HG03097 (cell line): ENCODE measurements at regions not wholly inside any gene's neighbourhood (a gene's known extent, or its start where the extent isn't known, plus 50 kb on each side); places are given as distances from the start of the nearest gene placed in this dataset.

ENCODE experiments used
- ATAC-seq: cut with Tn5 transposase; IDR thresholded peaks from one replicate; pipeline ENCODE4 v1.9.1; 2021; ENCODE audit not compliant: unreplicated experiment, low FRiP score

DNA sequence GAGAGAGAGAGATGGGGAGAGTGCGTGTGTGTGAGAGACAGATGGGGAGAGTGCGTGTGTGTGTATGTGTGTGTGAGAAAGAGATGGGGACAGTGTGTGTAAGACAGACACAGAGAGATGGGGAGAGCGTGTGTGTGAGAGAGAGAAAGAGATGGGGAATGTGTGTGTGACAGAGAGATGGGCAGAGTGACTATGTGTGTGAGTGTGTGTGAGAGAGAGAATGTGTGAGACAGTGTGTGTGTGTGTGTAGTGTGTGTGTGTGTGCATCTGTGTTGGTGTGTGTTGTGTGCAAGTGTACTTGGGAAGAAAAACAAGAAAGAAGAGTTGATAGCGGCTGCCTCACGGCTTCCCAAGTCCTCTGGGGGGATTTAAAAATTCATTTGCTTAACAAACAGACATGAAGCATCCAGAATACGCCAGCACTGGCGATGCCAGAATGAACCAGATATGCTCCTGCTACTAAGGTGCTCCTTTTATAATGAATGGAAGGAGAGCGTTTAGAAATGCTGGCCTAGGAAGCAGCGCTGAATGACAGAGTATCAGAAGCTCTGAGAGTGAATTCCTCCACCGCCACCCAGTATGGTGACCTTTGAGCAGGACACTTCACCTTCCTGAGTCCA, 186.1 kb upstream of the TSC22D2 start:
- no peak for ATAC-seq

DNA sequence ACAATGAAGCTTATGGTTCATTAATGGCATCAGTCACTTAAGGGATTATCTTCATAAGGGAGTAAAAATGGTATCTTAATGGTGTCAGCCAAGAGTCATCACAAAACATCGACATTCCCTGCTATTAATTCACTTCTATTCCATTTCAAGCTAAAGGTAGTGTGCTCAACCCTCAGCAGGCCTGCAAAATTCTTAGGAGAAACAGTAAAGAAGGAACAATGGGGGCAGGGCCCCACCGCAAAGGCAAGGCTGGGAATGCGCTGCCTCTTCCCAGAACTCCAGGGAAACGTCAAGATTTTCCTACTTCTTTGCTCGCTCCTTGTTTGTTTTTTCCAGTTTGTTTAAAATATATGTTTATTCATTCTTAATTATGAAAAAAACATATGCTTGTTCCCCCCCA, 187.3 kb upstream of the TSC22D2 start:
- ATAC-seq: no peak

DNA sequence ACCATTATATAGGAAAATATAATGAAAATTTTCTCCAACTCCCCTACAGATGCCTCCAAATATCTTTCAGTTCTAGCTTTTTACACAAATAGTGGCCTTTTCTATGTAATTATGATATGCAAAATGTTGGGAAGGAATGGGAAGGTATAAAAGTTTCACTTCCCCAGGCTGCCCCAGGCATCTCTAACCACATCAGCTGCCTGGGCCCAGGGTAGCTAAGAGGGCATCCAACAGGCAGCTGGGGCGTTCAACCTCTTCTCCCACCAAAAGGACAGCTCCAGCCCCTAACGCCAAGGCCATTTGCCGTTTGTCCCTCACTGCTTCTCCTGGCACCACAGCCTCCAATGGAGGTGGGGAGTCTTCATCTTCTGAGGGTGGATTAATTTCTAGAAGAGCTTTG, 188.1 kb upstream of the TSC22D2 start:
- ATAC-seq: no peak

DNA sequence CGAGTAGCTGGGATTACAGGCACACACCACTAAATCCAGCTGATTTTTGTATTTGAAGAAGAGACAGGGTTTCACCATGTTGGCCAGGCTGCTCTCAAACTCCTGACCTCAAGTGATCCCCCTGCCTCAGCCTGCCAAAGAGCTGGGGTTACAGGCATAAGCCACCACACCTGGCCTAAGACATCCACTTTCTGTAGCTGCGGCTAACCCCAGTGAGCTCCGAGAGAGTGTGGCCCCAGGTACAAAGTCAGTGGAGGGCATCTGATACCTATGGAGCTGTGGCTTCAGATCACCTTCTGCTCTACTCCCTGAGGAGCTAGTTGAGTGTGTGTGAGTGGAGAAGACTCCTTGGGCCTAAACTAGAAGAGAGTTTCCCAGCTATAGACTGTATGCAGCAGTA, 189.3 kb upstream of the TSC22D2 start:
- no peak for ATAC-seq

DNA sequence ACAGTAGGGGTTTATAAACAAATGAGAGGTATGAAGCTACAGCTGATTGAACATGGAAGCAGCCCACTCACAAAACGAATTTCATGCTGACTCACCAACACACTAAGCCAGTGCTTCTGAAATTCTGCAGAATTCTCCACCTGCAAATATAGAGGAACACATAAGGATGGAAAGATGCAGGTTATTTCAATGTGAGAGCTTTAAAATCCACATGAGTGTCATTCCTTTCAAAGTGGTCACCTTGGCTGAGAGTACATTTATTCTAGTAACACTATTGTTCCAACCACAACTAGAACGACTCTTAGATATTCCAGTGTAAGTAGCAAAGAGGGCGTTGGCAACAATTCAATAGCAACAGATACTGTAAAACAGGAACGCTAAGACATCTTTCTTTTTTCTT, 189.9 kb upstream of the TSC22D2 start:
- no peak for ATAC-seq

DNA sequence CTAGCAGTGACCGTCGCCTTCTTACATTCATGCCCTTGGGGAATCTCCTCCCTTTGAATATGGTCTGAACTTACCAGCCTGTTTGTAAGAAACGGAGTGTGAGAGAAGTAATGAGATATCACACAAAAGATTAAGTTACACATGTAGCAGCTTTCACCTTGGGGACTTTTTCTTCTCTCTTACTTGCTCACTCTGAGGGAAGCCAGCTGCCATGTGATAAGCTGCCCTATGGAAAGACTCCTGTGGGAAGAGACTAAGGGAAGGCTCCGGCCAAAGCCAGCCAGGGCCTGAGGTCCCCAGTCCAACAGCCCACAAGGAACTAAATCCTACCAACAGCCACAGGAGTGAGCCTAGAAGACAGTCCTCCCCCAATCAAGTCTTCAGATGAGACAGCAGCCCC, 190.4 kb upstream of the TSC22D2 start:
- no peak for ATAC-seq

DNA sequence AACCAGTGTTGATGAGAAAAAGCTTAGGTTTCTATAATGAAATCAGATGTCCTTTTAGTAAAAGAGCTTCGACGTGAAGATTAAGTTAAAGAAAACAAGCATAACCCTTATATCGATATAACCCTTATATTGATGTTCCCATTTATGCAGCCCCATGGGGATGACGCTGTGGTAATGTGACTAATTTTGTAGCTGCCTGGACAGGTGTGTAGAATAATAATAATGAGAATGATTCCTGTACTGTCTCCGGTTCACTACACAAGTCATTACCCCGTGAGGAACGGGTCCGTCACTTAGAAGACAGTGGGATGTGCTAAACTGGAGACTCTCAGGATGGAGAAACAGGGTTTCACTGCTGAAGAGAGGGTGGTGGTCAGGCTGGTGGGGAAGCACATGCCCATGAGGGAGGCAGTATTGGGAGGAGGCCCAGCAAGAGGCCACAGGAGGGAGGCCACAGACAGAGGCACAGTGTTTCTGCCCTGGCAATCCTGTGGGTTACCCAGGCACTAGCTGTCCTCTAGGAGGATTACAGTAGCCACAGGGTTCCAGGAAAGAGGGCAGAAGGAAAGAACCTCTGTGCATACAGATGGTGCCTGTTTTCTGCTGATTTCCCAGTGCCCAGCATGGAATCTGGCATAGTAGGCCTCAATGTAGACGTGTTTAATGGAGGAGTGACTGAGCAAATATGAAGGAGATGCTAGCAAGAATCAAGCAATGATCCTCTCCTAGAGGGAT, 191.1 kb upstream of the TSC22D2 start:
- ATAC-seq: no peak

DNA sequence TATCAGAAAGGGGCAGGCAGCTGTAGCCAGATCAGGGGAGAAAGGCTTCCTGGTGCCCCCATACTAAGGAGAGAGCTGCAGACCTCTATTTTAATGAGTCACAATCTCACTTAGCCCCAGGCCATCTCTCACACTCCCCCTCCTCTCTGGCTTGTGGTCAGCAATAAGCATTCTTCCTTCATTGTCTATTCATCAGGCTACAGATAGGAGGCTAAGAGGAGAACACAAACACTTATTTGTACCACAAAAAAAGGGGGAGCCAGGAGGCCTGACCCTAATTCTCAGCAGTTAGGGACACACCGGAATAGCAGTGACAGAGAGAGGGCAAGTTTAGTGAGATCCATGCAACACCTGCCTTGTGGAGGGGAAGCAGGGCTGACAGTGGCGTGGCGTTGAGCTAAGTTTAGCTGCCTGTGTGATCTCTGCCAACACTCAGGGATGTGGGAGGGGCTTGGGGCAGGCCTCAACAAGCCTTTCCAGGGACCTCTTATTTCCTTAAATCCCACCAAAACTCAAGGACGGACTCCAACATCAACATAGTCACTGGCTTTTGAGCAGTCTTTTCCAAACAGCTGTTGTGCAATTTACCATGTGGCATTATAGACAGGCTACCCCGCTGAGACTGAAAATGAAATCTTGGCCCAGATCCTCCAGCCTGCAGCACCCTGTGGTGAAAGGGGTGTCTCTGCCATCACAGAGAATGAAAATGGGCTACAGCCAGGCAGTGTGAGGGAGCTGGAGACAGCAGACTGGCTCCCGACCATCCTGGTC, 191.9 kb upstream of the TSC22D2 start:
- ATAC-seq: no peak

DNA sequence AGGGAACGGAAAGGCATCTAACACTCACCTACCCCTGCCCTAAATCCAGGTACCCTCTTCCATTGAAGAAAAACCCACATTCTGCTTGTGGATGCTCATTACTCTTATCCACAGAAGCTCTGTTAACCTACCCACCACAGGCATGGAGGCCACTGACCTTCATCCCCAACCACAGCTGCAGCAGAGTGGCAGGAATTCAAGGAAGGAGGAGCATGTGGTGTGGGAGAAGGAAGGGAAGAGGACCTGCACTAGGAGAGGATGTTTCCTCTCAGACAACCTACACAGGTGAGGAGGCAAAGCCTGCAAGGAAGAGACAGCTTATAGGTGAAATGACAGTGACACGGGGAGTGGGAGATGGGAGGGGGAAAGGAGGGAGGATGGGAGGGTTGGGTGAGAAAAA, 192.5 kb upstream of the TSC22D2 start:
- no peak for ATAC-seq

DNA sequence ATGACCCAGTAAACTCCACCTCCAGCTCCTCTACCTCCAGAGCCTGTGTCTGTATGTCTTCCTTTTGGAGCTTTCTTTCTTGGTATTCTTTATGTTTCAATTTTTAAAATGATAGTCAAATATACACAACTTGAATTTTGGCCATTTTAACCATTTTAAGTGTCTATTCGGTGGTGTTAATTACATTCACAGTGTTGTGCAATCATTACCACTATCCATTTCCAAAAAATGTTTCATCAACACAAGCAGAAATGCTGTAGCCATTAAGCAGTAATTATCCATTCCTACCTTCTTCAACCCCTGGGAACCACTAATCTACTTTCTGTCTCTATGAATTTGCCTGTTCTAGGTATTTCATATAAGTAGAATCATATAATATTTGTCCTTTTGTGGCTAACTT, 194.5 kb upstream of the TSC22D2 start:
- ATAC-seq: no peak

DNA sequence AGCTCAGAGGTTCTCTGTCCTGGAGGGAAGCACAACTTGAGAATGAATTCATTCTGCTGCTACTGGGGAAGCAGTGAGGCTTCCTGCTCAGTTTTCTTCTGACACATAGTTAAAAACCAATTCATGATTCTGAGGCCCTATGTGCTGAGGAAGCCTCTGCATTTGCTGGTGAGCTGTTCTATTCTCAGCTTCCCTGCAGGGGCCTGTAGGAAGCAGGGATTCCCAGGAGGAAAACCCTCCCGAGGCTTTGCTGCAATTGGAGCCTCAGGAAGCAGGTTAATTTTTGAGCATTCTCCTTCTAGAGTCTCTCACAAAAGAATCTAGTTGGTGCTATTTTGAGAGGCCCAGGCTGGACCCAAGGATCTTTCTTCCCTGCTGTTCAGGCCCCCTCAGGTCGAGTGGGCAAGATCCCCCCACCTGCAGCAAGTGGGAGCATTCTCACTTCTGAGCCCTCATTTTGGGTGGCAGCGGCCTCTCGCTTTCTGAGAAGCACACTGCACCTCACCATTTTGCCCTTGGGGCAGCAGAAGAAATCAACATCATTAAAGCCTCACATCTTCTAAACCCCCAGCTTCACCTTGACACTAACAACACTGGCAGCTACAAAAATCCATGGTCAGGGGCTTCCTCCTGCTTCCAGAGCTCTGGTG, 197.5 kb upstream of the TSC22D2 start:
- ATAC-seq: no peak

DNA sequence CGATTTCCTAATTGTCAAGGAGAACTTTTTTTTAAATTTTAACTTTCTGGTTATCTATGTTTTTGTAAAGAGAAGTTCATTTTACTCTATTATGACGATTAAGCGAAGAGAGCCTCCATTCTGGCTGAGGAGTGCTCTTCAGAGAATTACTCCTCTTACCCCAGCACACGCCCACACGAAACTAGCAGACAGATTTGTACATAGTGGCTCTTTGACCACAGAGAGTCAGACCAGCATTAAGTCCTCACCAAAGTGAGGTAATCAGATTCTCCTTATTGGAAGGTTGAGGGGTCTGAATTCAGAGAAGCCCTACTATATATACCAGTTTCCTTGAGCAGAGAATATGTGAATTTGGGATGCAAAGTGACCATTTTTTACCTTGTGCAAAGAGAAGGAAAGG, 204.8 kb upstream of the TSC22D2 start:
- no peak for ATAC-seq

DNA sequence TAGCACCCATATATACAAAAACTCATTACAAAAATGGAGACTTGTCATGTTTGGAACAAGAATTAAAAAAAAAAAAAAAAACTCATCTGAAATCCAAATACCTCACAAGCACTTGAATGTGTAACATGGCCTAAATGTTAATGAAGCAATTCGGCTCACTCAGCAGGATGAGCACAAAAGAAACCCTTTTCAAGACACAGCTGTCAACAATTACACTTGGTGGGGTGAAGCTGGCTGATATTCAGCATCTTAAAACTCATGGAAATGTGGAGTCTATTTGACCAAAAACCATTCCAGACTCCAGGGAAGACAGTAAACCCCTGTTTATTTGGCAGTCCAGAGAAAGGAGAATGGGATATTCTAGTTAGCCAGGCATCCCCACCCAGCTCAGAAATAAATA, 205.4 kb upstream of the TSC22D2 start:
- no peak for ATAC-seq

DNA sequence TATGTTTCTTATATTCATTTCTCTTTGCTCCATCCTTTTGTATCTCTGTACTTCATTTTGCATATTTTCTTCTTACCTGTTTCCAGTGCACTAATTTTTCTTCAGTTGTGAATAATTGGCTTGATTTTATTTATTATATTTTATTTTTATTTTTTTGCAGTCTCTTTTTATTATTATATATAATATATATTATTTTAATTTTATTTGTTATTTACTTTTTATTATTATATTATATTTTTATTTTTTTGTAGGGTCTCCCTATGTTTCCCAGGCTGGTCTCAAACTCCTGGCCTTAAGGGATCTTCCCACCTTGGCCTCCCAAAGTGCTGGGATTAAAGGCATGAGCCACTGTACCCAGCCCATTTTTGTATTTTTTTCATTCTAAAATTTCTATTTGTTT, 213.1 kb upstream of the TSC22D2 start:
- no peak for ATAC-seq

DNA sequence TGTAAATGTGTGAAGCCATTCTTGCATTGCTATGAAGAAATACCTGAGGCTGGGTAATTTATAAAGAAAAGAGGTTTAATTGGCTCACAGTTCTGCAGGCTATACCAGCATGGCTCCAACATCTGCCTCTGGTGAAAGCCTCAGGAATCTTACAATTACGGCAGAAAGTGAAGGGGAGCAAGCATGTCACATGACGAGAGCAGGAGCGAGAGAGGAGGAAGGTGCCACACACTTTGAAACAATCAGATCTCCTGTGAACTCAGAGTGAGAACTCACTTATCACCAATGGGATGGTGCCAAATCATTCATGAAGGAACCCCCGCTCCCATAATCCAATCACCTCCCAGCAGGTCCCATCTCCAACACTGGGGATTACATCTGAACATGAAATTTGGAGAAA, 213.6 kb upstream of the TSC22D2 start:
- ATAC-seq: no peak

DNA sequence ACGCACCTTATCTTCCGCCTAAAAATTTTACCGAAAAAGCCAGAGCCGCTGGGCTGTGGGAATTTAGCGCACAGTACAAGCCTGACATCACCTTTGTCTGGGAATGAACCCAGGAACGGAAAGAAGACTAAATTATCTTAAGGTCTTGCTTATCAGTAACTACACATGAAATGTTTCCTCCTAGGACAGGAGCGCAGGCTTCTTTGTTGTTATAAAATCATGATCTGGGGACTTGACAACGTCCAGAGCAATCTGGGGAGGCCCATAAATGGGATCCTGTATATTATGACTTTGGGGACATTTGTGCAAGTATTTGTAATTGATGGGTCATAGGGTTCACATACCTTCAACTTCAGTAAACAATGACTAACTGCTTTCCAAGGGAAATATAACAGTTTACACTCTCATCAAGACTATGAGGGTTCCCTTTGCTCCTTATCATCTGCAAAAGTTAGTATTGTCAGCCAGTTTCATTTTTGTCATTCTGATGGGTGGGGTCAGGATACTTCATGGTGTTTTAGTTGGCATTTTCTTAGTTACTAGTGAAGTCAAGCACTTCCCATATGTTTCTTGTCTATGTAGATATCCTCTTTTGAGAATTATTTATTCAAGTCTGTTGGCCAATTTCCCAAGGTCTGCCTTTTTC, 213.9 kb upstream of the PFN2 start:
- ATAC-seq: no peak

DNA sequence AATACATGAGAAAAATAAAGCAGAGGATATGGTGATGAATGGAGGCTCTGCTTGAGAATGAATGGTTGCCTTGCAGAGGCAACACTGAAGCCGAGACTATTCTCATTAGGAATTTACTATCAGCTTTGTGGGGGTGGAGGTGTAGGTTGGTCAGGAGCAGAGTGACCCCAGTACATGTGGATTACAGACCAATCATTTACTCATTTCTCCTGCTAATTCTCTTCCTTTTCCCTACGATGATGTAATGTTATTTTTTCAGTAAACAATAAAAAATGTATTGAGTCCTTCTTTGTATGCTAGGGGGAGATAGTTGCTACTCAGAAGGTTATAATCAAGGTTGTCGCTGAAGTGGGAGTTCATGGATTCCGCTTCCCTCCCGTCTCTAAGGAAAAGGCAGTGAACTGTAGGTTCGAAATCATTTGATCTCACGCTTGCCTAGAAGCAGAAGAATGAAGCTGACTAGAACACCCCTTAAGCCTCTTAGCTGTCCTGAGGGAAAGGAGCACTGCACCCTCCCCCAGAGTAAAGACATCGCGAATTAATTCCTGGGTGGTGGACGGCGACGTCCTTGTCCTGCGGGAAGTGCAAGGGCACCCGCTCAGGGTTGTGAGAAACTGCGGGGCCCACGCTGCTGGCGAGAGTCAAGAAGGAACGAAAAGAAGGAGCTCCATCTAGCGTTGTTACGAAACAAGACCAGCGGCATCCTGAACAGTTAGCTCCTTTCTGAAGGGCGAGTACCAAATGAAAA, 213.2 kb upstream of the PFN2 start:
- ATAC-seq: peak; percentile 71

DNA sequence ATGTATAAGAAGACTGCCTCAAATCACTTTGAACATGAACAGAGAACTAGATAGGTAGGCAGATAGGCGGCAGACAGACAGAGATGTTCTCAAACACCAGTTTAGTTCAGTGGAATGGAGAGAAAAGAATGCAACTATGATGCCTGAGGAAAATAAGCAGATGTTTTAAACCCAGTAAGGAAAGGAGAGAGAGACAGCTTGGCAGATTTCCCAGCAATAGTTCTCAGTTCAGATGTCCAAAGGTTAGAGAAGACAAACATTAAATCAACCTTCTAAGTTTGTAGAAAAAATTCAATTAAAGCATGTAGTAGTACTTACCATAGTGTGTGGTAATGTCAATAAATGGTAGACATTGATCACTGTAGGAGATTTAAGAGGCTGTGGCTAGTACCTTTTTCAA, 209.6 kb upstream of the PFN2 start:
- ATAC-seq: no peak

DNA sequence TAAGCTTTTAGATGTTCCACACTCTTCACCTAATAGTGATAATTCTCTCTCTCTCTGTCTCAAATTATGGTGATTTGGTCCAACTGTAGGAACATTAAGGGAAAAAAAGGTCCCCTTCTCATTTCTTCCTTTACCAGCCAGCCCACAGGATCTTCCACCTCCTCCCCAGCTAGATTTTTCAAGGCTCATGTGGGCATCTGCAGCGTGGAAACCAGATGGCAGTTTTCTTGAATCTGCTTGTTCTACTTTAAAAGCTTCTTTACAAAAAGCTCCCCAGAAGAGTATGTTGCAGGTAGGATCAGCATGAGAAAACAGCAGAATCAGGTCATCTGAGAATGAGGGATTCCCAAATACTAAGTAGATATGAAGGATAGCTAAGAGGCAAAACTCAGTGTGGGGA, 208.6 kb upstream of the PFN2 start:
- ATAC-seq: no peak

DNA sequence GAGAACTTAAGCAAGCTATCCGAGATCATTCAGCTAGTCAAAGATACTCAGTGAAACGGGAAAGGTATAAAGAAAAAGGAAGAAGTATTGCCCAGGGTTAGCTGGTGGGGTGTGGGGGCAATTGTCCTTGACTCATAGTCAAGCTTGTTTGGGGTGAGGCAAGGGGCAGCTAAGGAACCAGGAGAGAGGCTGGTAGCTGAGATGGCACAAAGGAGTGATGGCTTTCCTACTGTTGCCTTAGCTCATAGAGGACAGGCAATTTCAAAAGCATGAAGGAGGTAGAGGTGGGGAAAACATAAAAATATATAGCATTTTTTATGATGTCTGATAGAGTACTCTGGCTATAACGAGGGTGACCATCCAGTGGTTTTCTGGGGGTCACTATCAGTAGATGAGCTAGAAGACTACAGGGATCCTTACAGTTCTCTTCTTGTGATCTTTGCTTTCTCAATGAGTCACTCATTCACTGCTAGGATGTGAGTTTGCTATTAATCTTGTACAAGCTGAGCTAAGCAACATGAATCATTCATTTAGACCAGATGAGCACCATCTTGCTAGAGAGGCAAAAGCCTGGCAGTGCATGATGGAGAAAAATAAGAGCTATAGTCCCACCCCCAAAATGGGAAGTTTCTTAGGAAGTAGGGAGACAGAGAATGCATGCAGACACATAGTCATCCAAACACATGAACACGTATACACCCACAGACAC, 207.1 kb upstream of the PFN2 start:
- no peak for ATAC-seq
